Dedifferentiated amniotic fluid mesenchymal stem cell (primary cell): ENCODE measurements at regions not wholly inside any gene's neighbourhood (a gene's known extent, or its start where the extent isn't known, plus 50 kb on each side); places are given as distances from the start of the nearest gene placed in this dataset.
"Not testable (repeated sequence)": the region's sequence is repeated elsewhere in the genome, so short reads cannot be mapped to it uniquely, and the experiment has no call there.

Source experiments
- DNase-seq: peaks from one replicate; pipeline ENCODE4 v3.0.0-alpha.2; 2016; ENCODE audit errors: extremely low spot score

GRCh38 chr4:176571206-176571605, 221.5 kb downstream of the VEGFC start:
- no peak for DNase-seq

DNA sequence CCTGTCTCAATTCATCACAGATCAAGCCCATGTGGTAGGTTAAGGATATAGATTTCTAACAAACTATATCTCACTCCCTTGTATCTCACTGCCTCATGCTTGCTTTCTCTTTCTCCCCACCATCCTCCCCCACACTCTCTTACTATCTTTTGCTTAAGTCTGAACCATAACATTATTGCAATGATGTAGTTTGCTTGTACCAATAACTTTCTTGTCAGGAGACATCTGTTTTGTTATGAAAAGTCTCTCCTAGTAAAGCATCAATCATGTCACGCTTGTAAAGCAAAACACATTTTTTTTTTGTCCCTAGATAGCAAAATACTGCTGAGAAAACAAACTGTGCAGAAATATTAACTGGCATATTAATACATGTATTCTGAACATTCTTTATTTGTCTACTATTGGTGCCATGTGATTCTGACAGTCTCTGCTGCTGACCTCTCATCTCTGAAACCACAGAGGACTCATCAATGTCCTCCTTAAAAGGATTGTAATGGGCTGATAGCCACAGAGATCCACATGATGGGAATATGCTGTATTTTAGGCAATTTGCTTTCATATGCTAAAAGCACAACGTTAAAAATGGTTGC, 217.5 kb downstream of the VEGFC start:
- DNase-seq = no peak

GRCh38 chr4:176579226-176579625, 213.5 kb downstream of the VEGFC start:
- no peak for DNase-seq

DNA sequence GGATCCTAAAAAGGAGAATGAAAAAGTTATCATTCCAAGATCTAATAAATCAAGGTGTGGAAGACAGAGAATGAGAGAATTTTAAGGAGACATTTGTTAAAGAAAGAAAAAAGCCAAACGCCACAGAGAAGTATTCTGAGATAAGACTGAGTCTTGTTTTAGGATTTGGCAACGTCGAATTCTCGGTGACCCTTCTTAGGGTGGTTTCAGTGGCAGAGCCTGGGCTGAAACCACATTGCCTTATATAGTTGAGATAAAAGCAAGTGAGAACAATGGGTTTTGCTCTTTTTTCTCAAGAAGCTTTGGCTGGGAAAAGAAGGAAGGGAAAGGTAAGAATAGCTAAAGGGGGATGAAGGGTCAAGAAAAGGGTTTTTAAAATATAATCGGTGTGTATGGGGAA, 209.4 kb downstream of the VEGFC start:
- no peak for DNase-seq

GRCh38 chr4:176584031-176584606, 208.6 kb downstream of the VEGFC start:
- DNase-seq = no peak

DNA sequence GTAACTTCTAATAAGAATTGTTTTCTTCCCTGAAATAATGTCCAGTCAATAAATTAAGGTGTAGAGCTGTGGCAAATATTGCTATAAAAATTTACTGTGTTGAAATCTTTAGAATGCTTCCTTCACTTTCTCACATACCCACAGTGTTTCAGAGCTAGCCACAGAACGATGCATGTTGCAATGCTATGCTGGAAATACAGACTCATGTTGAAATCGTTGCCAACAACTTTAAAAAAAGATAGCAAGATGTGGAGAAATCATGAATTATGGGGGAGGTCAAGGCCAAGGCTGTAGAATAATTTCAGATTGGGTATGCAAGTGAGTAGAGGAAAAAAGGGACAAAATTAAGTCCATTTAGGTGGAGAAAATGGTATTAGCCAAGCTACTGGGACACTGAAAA, 204.8 kb downstream of the VEGFC start:
- DNase-seq = peak; percentile 70

- DNase-seq = no peak
Observed at GRCh38 chr4:176588436-176588835, 204.3 kb downstream of the VEGFC start.

GRCh38 chr4:176592976-176593670, 199.6 kb downstream of the VEGFC start:
- DNase-seq = no peak

- no peak for DNase-seq
Observed at GRCh38 chr4:176593943-176594342, 198.8 kb downstream of the VEGFC start.

DNA sequence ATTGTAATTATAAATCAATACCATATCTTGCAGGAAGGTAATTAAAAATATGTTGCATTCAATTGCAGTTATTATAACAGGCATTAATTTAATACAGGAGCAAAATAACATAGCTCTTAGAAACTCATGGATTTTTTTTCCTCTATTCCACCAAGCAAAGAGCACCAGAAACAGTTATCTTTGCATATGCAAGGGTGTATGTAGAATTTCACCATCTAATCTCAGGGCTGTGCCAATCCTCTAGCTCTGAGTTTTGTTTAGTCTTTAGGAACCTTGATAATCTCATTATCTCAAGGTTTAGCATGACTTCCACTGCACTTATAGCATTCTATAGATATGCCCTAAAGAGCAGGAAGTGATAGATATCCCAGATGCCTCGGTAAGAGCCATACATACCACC, 197.5 kb downstream of the VEGFC start:
- DNase-seq = no peak

- DNase-seq = no peak
Observed at GRCh38 chr4:176601124-176601523, 191.6 kb downstream of the VEGFC start.

GRCh38 chr4:176607807-176608206, 184.9 kb downstream of the VEGFC start:
- DNase-seq = no peak

- DNase-seq = no peak
Observed at GRCh38 chr4:176608346-176608745, 184.4 kb downstream of the VEGFC start.

- no peak for DNase-seq
Observed at GRCh38 chr4:176610594-176610993, 182.1 kb downstream of the VEGFC start.

- DNase-seq = no peak
Observed at GRCh38 chr4:176611381-176611780, 181.3 kb downstream of the VEGFC start.

DNA sequence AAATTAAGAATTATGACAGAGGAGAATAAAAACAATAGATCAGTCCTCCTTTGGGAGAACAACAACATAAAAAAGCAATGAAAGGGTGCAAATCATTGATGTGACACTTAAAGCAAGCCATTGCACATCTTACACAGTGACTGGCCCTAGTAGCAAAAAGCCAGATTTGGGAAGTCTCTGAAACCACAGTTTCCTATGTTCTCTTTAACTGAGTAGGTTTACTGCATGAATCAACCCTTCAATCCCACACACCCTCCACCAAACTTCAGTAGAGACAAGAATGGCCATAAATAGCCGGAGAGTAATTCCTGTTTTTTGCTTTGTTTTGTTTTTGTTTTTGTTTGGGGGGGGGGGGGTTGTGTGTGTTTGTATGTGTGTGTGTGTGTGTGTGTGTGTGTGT, 180.8 kb downstream of the VEGFC start:
- DNase-seq = no peak

DNA sequence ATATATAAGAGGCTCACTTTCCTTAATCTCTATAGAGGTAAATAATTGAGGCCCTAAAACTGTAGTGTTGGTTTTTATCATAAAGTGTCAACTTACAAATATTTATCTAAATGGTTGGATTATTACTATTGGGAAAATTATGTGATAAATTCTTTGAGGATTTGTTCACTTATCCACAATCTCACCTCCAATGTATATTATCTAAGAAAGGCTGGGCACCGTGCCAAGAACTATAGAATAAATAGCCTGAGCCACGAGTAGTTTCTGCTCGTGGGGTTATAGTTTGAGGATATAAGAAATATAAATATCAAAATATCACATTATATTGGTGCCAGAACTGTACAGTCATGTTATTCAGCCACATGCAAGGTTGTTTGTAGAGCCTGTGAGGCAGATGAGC, 177.9 kb downstream of the VEGFC start:
- DNase-seq = no peak

- no peak for DNase-seq
Observed at GRCh38 chr4:176616151-176616550, 176.6 kb downstream of the VEGFC start.

DNA sequence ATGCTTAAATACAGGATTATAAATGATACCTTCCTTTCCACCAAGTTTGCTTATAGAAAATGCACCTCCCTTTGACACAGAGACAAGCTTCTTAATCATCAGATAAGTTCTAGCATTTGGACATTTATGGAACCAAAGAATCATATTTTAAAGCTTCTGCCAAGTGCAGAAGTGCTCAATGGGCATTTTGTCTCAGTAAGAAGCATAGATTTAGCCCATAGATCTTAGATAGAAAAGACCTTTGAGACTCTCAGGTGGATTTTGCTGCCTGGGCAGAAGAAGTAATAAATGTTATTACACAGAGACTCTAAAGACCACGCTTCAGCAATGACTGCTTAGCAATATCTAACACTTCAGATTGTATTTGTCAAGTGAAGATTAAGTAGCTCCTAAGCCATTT, 174.6 kb downstream of the VEGFC start:
- no peak for DNase-seq

- DNase-seq = no peak
Observed at GRCh38 chr4:176619430-176619829, 173.3 kb downstream of the VEGFC start.

DNA sequence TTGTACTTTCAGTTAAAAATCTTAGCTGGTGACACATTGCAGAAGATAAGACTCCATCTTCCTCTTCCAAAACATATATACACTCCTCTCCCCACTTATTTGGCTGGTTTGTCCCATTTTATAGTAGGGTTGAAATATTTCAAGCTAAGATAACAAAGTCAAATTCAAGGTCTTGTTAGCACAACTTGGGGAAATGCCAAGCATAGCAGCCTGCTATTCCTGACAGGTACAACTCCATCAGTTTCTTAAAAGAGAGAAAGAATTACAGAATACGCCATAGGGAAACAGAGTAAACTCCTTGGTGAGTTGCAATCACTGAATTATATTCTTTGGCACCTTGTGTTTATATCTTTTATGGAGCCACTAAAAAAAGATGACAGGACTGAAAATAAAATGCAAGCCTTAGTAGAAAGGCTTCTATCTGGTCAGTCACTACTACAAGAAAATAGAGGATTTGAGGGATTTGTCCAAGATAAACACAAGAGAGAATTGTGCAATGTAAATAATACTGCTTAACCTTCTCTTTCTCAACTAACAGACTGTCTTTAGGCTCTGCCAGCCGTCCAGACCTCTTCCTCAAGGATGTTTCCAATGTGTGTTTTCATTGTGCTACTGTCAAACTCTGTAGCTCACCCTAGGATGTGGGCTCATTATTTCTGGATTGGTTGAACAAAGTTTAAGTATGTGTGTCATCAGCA, 170.3 kb downstream of the VEGFC start:
- DNase-seq = peak; percentile 24

DNA sequence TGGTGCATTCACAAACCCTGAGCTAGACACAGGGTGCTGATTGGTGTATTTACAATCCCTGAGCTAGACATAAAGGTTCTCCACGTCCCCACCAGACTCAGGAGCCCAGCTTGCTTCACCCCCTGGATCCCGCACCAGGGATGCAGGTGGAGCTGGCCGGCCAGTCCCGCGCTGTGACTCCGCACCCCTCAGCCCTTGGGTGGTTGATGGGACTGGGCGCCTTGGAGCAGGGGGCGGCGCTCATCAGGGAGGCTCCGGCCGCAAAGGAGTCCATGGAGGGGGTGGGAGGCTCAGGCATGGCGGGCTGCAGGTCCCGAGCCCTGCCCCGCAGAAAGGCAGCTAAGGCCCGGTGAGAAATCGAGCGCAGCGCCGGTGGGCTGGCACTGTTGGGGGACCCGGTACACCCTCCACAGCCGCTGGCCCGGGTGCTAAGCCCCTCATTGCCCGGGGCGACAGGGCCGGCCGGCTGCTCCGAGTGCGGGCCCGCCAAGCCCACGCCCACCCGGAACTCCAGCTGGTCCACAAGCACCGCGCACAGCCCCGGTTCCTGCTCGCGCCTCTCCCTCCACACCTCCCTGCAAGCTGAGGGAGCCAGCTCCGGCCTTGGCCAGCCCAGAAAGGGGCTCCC, 167.6 kb downstream of the VEGFC start:
- not testable (repeated sequence) for DNase-seq
